ENCODE measurements at regions not wholly inside any gene's neighbourhood (a gene's known extent, or its start where the extent isn't known, plus 50 kb on each side); places are given as distances from the start of the nearest gene placed in this dataset.

DNA sequence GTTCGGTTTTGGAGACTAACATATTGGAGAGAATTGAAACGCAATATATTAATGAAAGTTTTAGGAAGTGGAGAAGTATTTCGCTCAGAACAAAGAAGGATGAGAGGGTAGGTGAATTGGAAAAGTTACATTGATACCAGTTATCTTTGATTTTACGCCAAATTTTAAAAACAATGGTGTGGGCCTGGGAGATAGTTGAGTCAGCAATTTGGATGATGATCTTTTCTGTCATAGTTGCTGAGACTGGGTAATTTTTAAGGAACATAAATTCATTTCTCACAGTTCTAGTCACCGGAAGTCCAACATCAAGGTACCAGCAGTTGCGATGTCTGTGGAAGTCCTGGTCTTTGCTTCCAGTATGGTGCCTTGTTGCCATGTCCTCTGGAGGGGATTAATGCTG is 644.8 kb upstream of the LCORL start:
- TF ChIP-seq, protein P1, sequence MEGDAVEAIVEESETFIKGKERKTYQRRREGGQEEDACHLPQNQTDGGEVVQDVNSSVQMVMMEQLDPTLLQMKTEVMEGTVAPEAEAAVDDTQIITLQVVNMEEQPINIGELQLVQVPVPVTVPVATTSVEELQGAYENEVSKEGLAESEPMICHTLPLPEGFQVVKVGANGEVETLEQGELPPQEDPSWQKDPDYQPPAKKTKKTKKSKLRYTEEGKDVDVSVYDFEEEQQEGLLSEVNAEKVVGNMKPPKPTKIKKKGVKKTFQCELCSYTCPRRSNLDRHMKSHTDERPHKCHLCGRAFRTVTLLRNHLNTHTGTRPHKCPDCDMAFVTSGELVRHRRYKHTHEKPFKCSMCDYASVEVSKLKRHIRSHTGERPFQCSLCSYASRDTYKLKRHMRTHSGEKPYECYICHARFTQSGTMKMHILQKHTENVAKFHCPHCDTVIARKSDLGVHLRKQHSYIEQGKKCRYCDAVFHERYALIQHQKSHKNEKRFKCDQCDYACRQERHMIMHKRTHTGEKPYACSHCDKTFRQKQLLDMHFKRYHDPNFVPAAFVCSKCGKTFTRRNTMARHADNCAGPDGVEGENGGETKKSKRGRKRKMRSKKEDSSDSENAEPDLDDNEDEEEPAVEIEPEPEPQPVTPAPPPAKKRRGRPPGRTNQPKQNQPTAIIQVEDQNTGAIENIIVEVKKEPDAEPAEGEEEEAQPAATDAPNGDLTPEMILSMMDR (IDR thresholded peaks at IDR 0.05), result no peak
- no peak for TF ChIP-seq POLR2A (IDR thresholded peaks at IDR 0.05)
